ENCODE measurements at regions not wholly inside any gene's neighbourhood (a gene's known extent, or its start where the extent isn't known, plus 50 kb on each side); places are given as distances from the start of the nearest gene placed in this dataset.

GRCh38 chr2:144239726-144240125 lies 280.2 kb downstream of the ZEB2 start:
- TF ChIP-seq POLR2AphosphoS5 (IDR thresholded peaks at IDR 0.05; ENCODE audit: low read depth, low read length) = no peak
- no peak for TF ChIP-seq POLR2A (IDR thresholded peaks at IDR 0.05; ENCODE audit: low read depth, low read length)
- no peak for TF ChIP-seq TAF1 (IDR thresholded peaks at IDR 0.05; ENCODE audit: borderline replicate concordance, low read depth, low read length)
